GM13976 (cell line): ENCODE measurements at regions not wholly inside any gene's neighbourhood (a gene's known extent, or its start where the extent isn't known, plus 50 kb on each side); places are given as distances from the start of the nearest gene placed in this dataset.

Experiments
- DNase-seq: peaks from one replicate; pipeline ENCODE4 v3.0.0; 2012; ENCODE audit warnings: low spot score
- in situ Hi-C: fragments of 300-500 bp; cut with MboI; formaldehyde crosslinking; loops from one replicate; pipeline ENCODE4 v1.12.0; 2022; ENCODE audit warnings: low sequenced_read_pairs, mixed read lengths, inconsistent platforms; ENCODE audit not compliant: unreplicated experiment
- TF ChIP-seq, protein P1 (sequence below): IDR thresholded peaks from 2 replicates; pipeline ENCODE4 v1.5.1; 2012; ENCODE audit warnings: borderline replicate concordance, mild to moderate bottlenecking; ENCODE audit not compliant: insufficient read depth; ENCODE audit errors: extremely low read depth, missing control alignments, control extremely low read depth

- TF ChIP-seq, protein P1, sequence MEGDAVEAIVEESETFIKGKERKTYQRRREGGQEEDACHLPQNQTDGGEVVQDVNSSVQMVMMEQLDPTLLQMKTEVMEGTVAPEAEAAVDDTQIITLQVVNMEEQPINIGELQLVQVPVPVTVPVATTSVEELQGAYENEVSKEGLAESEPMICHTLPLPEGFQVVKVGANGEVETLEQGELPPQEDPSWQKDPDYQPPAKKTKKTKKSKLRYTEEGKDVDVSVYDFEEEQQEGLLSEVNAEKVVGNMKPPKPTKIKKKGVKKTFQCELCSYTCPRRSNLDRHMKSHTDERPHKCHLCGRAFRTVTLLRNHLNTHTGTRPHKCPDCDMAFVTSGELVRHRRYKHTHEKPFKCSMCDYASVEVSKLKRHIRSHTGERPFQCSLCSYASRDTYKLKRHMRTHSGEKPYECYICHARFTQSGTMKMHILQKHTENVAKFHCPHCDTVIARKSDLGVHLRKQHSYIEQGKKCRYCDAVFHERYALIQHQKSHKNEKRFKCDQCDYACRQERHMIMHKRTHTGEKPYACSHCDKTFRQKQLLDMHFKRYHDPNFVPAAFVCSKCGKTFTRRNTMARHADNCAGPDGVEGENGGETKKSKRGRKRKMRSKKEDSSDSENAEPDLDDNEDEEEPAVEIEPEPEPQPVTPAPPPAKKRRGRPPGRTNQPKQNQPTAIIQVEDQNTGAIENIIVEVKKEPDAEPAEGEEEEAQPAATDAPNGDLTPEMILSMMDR = no peak
- in situ Hi-C loops = no loop called here
Observed at GRCh38 chr11:10397226-10397987, 57.7 kb upstream of the AMPD3 start.

DNA sequence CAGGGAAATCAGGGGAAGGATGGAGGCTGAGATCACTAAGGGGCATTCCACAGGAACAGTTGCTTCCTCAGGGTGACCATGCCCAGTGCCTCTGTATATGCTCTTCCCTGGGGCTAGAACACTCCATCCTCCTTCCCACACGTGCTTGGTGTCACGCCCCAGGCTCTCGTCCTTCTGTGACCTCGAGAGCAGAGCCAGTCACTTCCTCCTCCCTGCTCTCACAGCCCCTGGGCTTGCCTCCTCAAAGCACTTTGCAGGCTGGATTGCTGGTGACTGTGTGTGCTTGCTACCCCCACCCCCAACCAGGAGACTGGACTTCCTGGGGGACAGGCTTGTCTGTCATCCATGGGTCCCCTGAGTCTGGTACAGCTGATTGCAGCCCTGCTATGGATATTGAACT lies 56.5 kb upstream of the AMPD3 start:
- TF ChIP-seq, protein P1 = no peak

More at GRCh38 chr11:10397226-10397987, 57.7 kb upstream of the AMPD3 start:
- DNase-seq = no peak

DNA sequence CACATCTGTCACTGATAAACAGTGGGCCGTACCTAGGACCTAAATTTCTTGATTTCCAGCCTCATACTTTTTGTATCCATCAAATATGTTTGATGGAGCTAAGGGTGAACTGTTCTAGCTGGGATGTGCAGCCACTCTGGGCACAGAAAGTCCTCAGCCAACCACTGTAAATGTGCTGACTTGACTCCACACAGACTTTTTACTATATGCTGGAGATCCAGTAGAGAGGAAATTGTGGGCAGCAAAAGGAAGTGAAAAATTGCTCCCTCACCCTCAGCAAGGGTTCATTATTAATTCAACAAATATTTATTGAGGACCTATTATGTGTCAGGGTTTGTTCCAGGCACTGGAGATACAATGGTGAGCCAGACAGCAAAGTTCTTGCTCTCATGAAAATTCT lies 54.2 kb upstream of the AMPD3 start:
- TF ChIP-seq, protein P1 = no peak
- no peak for DNase-seq
- in situ Hi-C loops = loop anchor here (10.0 kb wide), 1 partner anchor 254 kb away; no protein-coding TSS in a partner anchor

More for the DNA sequence above, 56.5 kb upstream of the AMPD3 start:
- no peak for DNase-seq
- in situ Hi-C loops = no loop called here

DNA sequence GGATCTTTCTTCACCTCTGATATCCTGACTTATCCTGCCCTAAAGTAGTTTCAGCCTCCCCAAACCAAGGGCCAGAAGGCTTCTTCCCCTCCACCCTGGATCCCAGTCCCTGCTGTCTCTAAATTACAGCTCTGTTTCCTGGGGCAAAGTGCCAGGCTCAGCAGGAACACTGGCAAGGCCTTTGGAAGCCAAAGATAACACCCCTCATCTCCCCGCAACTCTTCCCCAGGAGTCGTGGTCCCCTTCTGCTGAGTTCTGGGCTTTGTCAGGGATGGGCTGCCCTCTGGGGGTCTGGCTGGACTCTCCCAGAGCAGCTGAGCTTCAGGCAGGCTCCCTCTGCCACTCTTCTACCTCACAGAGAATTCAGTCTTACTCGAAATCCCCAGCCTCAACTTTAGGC lies 53.8 kb upstream of the AMPD3 start:
- no peak for DNase-seq
- TF ChIP-seq, protein P1 = no peak
- in situ Hi-C loops = loop anchor here (10.0 kb wide), 1 partner anchor 254 kb away; no protein-coding TSS in a partner anchor

GRCh38 chr11:10401696-10402392 lies 53.2 kb upstream of the AMPD3 start:
- in situ Hi-C loops = loop anchor here (10.0 kb wide), 1 partner anchor 253 kb away; no protein-coding TSS in a partner anchor
- DNase-seq = no peak
- TF ChIP-seq, protein P1 = no peak
